Right lobe of liver (tissue), 4 donors: ENCODE measurements at regions not wholly inside any gene's neighbourhood (a gene's known extent, or its start where the extent isn't known, plus 50 kb on each side); places are given as distances from the start of the nearest gene placed in this dataset.
A peak's percentile ranks its signal among the peaks of the same experiment; 100 is the strongest.

Experiments used
- CTCF ChIP-seq, 4 donors: fragments of 200-600 bp in 3 of 4; fragments of 450-650 bp in 1 of 4; IDR thresholded peaks; one replicate each; pipeline versions ENCODE4 v1.5.1 to v1.8.0; 2016 to 2022; ENCODE audit warnings: antibody characterized with exemption in 4 of 4, mild to moderate bottlenecking in 2 of 4
- POLR2A ChIP-seq: fragments of 450-650 bp; IDR thresholded peaks from one replicate; pipeline ENCODE4 v1.6.1; 2017; ENCODE audit warnings: antibody characterized with exemption, mild to moderate bottlenecking
- donor health status: DM: no; HTN: no; CAD: no.
- donor health status: DM: no; HTN: no; CAD: no.
- donor health status: DM: no; HTN: yes; CAD: no.

DNA sequence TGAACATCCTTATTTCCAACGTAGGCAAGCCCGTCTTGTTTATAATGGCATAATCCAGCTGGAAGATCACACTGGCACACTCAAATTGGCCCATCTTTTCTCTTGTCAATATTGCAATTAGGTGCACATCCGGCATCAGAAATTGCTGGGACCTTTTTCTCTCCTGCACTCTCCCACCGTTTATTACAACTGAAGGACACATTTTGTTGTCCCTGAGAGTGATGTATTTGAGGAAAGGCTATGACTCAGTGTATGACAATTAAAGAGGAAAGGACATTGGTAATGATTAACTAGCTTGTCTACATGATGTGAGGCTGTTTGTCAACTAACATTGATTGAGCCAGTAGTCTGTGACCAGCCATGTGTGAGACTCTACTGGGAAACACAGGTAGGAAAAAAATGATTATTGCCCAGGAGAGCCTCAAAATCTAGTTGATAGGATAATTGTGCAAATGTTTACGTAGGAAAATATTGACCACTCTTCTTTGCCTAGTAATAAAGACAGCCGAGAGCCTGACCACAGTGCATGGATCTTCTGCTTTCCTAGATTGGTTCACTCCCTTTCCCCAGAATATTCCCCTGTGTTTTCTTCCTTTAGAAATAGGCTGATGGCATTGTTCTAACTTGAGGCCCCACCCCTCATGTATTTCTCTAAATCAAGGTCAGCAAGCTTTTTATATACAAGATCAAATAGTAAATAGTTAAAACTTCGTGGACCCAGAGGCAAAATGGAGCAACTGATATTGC, 230.0 kb upstream of the BTBD3 start:
- TF ChIP-seq CTCF (IDR thresholded peaks at IDR 0.05) (no peak), POLR2A (peak; percentile 43)
